Heart left ventricle (tissue), 16 donors: ENCODE measurements at regions not wholly inside any gene's neighbourhood (a gene's known extent, or its start where the extent isn't known, plus 50 kb on each side); places are given as distances from the start of the nearest gene placed in this dataset.

Experiments used
- ATAC-seq, 4 donors: fragments of 200-7000 bp; cut with Tn5 transposase; one replicate each; pipeline ENCODE4 v1.9.1; 2020 to 2022; ENCODE audit warnings: moderate library complexity in 4 of 4, mild to moderate bottlenecking in 3 of 4, moderate number of reproducible peaks in 1 of 4
- DNase-seq, 5 donors: peaks; one replicate each; pipeline ENCODE4 v3.0.0-alpha.2; 2020
- H3K27ac ChIP-seq, 12 donors: fragments of 200-600 bp; sonication (generic) in 4 of 12; one replicate each; pipeline versions ENCODE4 v1.5.0 to v1.8.0; 2016 to 2022; ENCODE audit warnings: mild to moderate bottlenecking in 2 of 12
- H3K27me3 ChIP-seq, 9 donors: fragments of 200-600 bp; sonication (generic) in 2 of 9; one replicate each; pipeline versions ENCODE4 v1.5.1 to v1.8.0; 2016 to 2022; ENCODE audit warnings: mild to moderate bottlenecking in 3 of 9
- H3K36me3 ChIP-seq, 9 donors: fragments of 200-600 bp; sonication (generic) in 2 of 9; one replicate each; pipeline versions ENCODE4 v1.5.0 to v1.8.0; 2018 to 2022; ENCODE audit warnings: mild to moderate bottlenecking in 2 of 9
- H3K4me1 ChIP-seq, 12 donors: fragments of 200-600 bp; sonication (generic) in 4 of 12; one replicate each; pipeline versions ENCODE4 v1.5.0 to v1.8.0; 2016 to 2022; ENCODE audit warnings: mild to moderate bottlenecking in 3 of 12
- H3K4me3 ChIP-seq, 12 donors: fragments of 200-600 bp; sonication (generic) in 4 of 12; one replicate each; pipeline versions ENCODE4 v1.5.0 to v1.8.0; 2017 to 2022; ENCODE audit warnings: mild to moderate bottlenecking in 9 of 12, moderate library complexity in 4 of 12
- H3K9me3 ChIP-seq, 12 donors: fragments of 200-600 bp; sonication (generic) in 4 of 12; one replicate each; pipeline versions ENCODE4 v1.5.0 to v1.8.0; 2016 to 2022; ENCODE audit warnings: mild to moderate bottlenecking in 1 of 12
- POLR2A ChIP-seq, 2 donors: fragments of 450-650 bp; IDR thresholded peaks; one replicate each; pipeline ENCODE4 v1.6.1; 2017; ENCODE audit warnings: antibody characterized with exemption in 2 of 2, mild to moderate bottlenecking in 2 of 2, moderate library complexity in 2 of 2
- WGBS, 4 donors: extraction: QIAGEN DNeasy Blood & Tissue Kit in 2 of 4; methylation state at CpG; one replicate each; pipeline versions ENCODE4 v1.1.5 to v1.1.7; 2013 to 2018; 5-methylcytosine and 5-hydroxymethylcytosine counted together
- intact Hi-C, 10 donors: fragments of 100-400 bp; cut with DNase I; formaldehyde crosslinking; loops; one replicate each; pipeline versions ENCODE4 v1.11.1 to v1.14.2; 2022
- TF ChIP-seq, protein P1 (sequence below), 12 donors: fragments of 200-600 bp; sonication (generic) in 4 of 12; IDR thresholded peaks; one replicate each; pipeline versions ENCODE4 v1.5.0 to v1.8.0; 2018 to 2022; ENCODE audit warnings: antibody characterized with exemption in 12 of 12, mild to moderate bottlenecking in 5 of 12
- donor health status: ischemic (EF 13 %, LVEDD 7.1; RV severe dilation, severe dysfunction).
- donor health status: healthy with polysubstance abuse.
- donor health status: DM: no; HTN: yes; CAD: no.
- donor health status: DM: no; HTN: no; CAD: no.
- donor health status: ischemic (EF 25% LVEDD 6.9; RV normal size, moderate dysfunction).
- donor health status: ischemic (EF 25% LVEDD 5.7; RV mildly dilated, moderate dysfunction).
- donor health status: healthy.
- donor health status: DM: yes; HTN: yes; CAD: no.
- donor health status: ischemic (EF 35%, LVEDD 5.7; RV mildly dilated, moderate dysfunction).
- donor health status: nonischemic (EF 11% LVEDD 7.7; RV severe dilation, severe dysfunction).
- donor health status: DM: yes; HTN: yes; CAD: no.
- donor health status: PGD.
- donor health status: ischemic (EF 29% LVEDD 5.4; RV normal size, mild dysfunction).
- donor health status: nonischemic (EF 23%, LVEDD 6.1; RV moderate dilation, normal function).

DNA sequence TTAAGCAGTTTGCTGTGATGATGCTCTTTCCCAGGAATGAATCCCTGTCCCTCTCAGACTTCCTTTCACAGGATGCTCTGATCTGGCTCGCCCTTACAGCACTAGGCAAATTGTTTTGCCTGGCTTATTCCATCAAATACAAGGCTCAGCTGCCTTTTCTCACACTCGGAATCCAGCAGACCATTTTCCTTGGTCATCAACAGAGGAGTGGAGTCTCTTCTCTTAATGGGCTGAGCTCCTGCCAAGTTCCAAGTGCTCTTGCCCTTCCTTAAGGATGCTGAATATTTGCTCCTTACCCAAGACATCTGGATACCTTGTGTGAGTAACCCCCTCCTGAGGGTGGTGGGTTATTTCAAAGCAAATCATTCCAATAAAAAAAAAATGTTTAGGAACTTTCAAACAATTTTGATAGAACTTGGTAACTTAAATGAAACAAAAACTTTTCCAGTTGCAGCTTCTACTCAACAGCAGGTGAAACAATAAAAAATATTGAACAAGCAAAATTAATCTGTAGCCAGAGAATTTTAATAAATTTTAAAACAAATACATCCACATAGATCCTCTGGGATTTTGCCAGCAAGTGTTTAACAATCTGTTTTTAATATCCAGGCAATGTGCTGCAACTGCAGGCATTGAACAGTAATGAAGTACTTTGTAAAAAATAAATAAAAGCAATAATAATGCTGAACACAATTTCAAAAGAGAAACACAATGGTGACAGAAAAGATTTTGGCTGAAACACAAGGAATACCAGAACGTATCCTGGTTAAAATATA lies 264.0 kb upstream of the FAR2 start:
- WGBS, 4 donors, result 41 to 48% (median 45%) methylated on average over 3 of the region's 3 CpGs
- intact Hi-C loops, result loop anchor here in 1 of 10 donors (10.0 kb wide), 1 partner anchor 410 kb away; no protein-coding TSS in a partner anchor
- peak in 2 of 4 donors; percentile 28 to 56 for ATAC-seq

DNA sequence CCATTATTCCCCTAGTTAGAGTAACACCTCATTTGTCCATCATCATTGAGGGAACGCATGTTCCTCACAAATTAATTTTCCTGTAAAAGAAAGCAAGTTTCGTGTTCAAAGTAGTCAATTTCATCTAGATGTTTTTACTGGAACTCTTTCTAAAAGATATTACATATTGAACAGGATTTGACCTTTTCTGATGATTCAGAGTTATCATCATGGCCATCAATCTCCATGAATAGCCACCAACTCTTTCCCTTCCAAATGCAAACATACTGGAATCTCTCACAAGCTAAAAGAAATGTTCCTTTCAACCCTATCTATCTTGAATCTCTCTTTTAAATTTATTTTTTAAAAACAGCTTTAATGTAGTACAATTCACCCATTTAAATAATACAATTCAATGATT lies 263.1 kb upstream of the FAR2 start:
- no peak for TF ChIP-seq POLR2A (IDR thresholded peaks at IDR 0.05)
- TF ChIP-seq, protein P1, sequence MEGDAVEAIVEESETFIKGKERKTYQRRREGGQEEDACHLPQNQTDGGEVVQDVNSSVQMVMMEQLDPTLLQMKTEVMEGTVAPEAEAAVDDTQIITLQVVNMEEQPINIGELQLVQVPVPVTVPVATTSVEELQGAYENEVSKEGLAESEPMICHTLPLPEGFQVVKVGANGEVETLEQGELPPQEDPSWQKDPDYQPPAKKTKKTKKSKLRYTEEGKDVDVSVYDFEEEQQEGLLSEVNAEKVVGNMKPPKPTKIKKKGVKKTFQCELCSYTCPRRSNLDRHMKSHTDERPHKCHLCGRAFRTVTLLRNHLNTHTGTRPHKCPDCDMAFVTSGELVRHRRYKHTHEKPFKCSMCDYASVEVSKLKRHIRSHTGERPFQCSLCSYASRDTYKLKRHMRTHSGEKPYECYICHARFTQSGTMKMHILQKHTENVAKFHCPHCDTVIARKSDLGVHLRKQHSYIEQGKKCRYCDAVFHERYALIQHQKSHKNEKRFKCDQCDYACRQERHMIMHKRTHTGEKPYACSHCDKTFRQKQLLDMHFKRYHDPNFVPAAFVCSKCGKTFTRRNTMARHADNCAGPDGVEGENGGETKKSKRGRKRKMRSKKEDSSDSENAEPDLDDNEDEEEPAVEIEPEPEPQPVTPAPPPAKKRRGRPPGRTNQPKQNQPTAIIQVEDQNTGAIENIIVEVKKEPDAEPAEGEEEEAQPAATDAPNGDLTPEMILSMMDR (IDR thresholded peaks at IDR 0.05), result no peak
- H3K4me3 ChIP-seq, result no peak overlapping the region
- WGBS, 4 donors, result 88 to 92% (median 91%) methylated on average over 2 of the region's 2 CpGs

More for the DNA sequence above, 264.0 kb upstream of the FAR2 start:
- Histone ChIP-seq H3K27me3 (no peaks in the 10 kb centered on the region), H3K4me3 (no peak overlapping the region), H3K27ac (peak overlapping the region in 1 of 12 donors; percentile 8), H3K36me3 (no peaks in the 10 kb centered on the region), H3K4me1 (no peaks in the 10 kb centered on the region), H3K9me3 (no peaks in the 10 kb centered on the region)
- TF ChIP-seq, protein P1 (IDR thresholded peaks at IDR 0.05), result no peak
- no peak for TF ChIP-seq POLR2A (IDR thresholded peaks at IDR 0.05)
- DNase-seq, result peak in 1 of 5 donors; percentile 8

DNA sequence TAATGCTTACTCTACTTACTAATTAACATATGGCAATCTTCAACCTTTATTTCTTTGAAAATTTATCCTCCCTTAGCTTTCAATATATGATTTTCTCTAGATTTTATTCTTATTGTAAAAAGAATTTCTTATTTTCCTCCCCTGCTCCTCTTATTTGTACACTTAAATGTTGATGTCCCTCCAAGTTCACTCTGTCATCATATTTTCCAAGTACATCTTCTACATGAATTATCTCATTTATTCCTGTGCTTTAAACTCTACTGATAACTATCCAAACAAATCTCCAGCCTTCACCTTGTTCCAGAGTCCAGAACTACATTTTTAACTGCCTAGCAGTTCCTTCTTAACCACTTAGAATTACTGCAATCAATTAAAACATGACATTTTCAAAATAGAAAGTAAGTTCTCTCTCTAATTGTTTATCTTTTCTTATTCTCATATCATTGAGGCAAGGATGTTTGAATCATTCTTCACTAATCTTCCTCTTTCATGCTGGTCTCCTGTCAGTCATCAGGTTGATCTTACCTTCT lies 261.6 kb upstream of the FAR2 start:
- Histone ChIP-seq H3K27ac (no peak overlapping the region), H3K36me3 (no peaks in the 10 kb centered on the region), H3K4me1 (no peaks in the 10 kb centered on the region), H3K27me3 (no peaks in the 10 kb centered on the region), H3K9me3 (no peaks in the 10 kb centered on the region), H3K4me3 (no peak overlapping the region)
- no peak for TF ChIP-seq POLR2A (IDR thresholded peaks at IDR 0.05)
- TF ChIP-seq, protein P1 (IDR thresholded peaks at IDR 0.05), result no peak
- DNase-seq (no peak), ATAC-seq (no peak)
- intact Hi-C loops, result loop anchor here in 1 of 10 donors (10.0 kb wide), 1 partner anchor 413 kb away; no protein-coding TSS in a partner anchor

More for the DNA sequence above, 263.1 kb upstream of the FAR2 start:
- DNase-seq, result no peak
- H3K27ac ChIP-seq, result no peak overlapping the region
- H3K27me3 ChIP-seq, result no peaks in the 10 kb centered on the region
- no peaks in the 10 kb centered on the region for H3K9me3 ChIP-seq
- H3K36me3 ChIP-seq, result no peaks in the 10 kb centered on the region
- ATAC-seq, result no peak
- intact Hi-C loops, result loop anchor here in 1 of 10 donors (10.0 kb wide), 1 partner anchor 411 kb away; no protein-coding TSS in a partner anchor
- no peaks in the 10 kb centered on the region for H3K4me1 ChIP-seq

DNA sequence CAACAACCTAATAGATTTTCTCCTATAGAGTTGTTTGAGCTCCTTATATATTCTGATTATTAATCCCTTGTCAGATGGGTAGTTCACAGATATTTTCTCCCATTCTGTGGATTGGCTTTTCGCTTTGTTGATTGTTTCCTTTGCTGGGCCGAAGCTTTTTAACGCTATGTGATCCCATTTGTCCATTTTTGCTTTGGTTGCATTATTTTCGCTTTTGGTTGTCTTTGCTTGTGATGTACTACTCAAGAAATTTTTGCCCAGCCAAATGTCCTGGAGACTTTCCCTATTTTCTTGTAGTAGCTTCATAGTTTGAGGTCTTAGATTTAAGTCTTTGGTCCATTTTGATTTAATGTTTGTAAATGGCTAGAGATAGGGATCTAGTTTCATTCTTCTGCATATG lies 258.4 kb upstream of the FAR2 start:
- Histone ChIP-seq H3K9me3 (no peaks in the 10 kb centered on the region), H3K4me3 (no peak overlapping the region), H3K27me3 (no peaks in the 10 kb centered on the region), H3K36me3 (no peaks in the 10 kb centered on the region), H3K4me1 (peaks cover 0 to 18% (median 0%) of the 10 kb centered on the region in 12 donors), H3K27ac (no peak overlapping the region)
- ATAC-seq, result no peak
- 84 to 97% (median 90%) methylated on average over 4 of the region's 4 CpGs for whole genome bisulfite sequencing, 4 donors
- DNase-seq, result no peak
- TF ChIP-seq, protein P1 (IDR thresholded peaks at IDR 0.05), result no peak
- TF ChIP-seq POLR2A (IDR thresholded peaks at IDR 0.05), result no peak
- intact Hi-C loops, result no loop called here
